ENCODE measurements at regions not wholly inside any gene's neighbourhood (a gene's known extent, or its start where the extent isn't known, plus 50 kb on each side); places are given as distances from the start of the nearest gene placed in this dataset.

- TF ChIP-seq HNF4G (IDR thresholded peaks at IDR 0.05) (no peak), CTCF (IDR thresholded peaks at IDR 0.05; ENCODE audit: low read depth, low read length, missing input control) (no peak), ATF3 (IDR thresholded peaks at IDR 0.05) (no peak), JUND (IDR thresholded peaks at IDR 0.05) (no peak), TAF1 (conservative IDR thresholded peaks at IDR 0.05) (no peak), RAD21 (IDR thresholded peaks at IDR 0.05) (no peak), GABPA (IDR thresholded peaks at IDR 0.05 in 1 of 2, conservative IDR thresholded peaks at IDR 0.05 in 1 of 2) (no peak), FOXA1 (IDR thresholded peaks at IDR 0.05) (no peak), SP1 (IDR thresholded peaks at IDR 0.05) (no peak), HNF4A (conservative IDR thresholded peaks at IDR 0.05) (no peak), EGR1 (IDR thresholded peaks at IDR 0.05; ENCODE audit: low read depth in 2 of 2) (no peak)
These were observed 261.9 kb upstream of the DEPDC1 start for GRCh38 chr1:68758666-68759209.
